Activated CD4-positive, alpha-beta memory T cell treated with anti-CD3 and anti-CD28 coated beads, Interleukin-2, amount 10 ng/mL, durations not matched to agents 7 days and 5 days (primary cell): ENCODE measurements at regions not wholly inside any gene's neighbourhood (a gene's known extent, or its start where the extent isn't known, plus 50 kb on each side); places are given as distances from the start of the nearest gene placed in this dataset.

Source experiments
- CTCF ChIA-PET: fragments of 350-600 bp; sonication (Branson Sonifier 250); formaldehyde crosslinking; loops from one replicate; lab custom pipeline; 2021; ENCODE audit warnings: antibody characterized with exemption, inconsistent platforms; lab: Charles Lee
- POLR2A ChIA-PET: fragments of 350-600 bp; sonication (Branson Sonifier 250); formaldehyde crosslinking; loops from one replicate; lab custom pipeline; 2021; ENCODE audit warnings: antibody characterized with exemption; lab: Charles Lee
- DNase-seq: peaks from one replicate; pipeline ENCODE4 v3.0.0-alpha.2; 2020
- H3K27ac Mint-ChIP-seq: one replicate; pipeline ENCODE4 v1.8.0; 2021; ENCODE audit warnings: mild to moderate bottlenecking, mixed read lengths
- H3K27me3 Mint-ChIP-seq: one replicate; pipeline ENCODE4 v1.8.0; 2021; ENCODE audit warnings: mixed read lengths
- H3K36me3 Mint-ChIP-seq: one replicate; pipeline ENCODE4 v1.8.0; 2021; ENCODE audit warnings: low read depth, mixed read lengths
- H3K4me1 Mint-ChIP-seq: one replicate; pipeline ENCODE4 v1.8.0; 2021; ENCODE audit warnings: mixed read lengths
- H3K4me3 Mint-ChIP-seq: one replicate; pipeline ENCODE4 v1.8.0; 2021; ENCODE audit warnings: mild to moderate bottlenecking, mixed read lengths
- H3K9me3 Mint-ChIP-seq: one replicate; pipeline ENCODE4 v1.8.0; 2021; ENCODE audit warnings: mixed read lengths

GRCh38 chr4:32169841-32170240 is 1449.7 kb downstream of the PCDH7 start:
- no peaks in the 10 kb centered on the region for H3K4me1 Mint-ChIP-seq
- H3K27ac Mint-ChIP-seq, result no peak overlapping the region
- peaks cover 9% of the 10 kb centered on the region for H3K9me3 Mint-ChIP-seq
- POLR2A ChIA-PET, result no interaction called here
- no peak overlapping the region for H3K4me3 Mint-ChIP-seq
- CTCF ChIA-PET, result no interaction called here
- no peaks in the 10 kb centered on the region for H3K27me3 Mint-ChIP-seq
- no peak for DNase-seq
- no peaks in the 10 kb centered on the region for H3K36me3 Mint-ChIP-seq

GRCh38 chr4:32172086-32172485 is 1451.9 kb downstream of the PCDH7 start:
- ChIA-PET POLR2A (no interaction called here), CTCF (no interaction called here)
- no peaks in the 10 kb centered on the region for H3K4me1 Mint-ChIP-seq
- H3K9me3 Mint-ChIP-seq, result peaks cover 15% of the 10 kb centered on the region
- H3K4me3 Mint-ChIP-seq, result no peak overlapping the region
- no peaks in the 10 kb centered on the region for H3K36me3 Mint-ChIP-seq
- H3K27ac Mint-ChIP-seq, result no peak overlapping the region
- no peaks in the 10 kb centered on the region for H3K27me3 Mint-ChIP-seq
- no peak for DNase-seq

GRCh38 chr4:32172761-32173160 is 1452.6 kb downstream of the PCDH7 start:
- H3K9me3 Mint-ChIP-seq, result peaks cover 18% of the 10 kb centered on the region
- no peaks in the 10 kb centered on the region for H3K36me3 Mint-ChIP-seq
- no peak overlapping the region for H3K27ac Mint-ChIP-seq
- no peaks in the 10 kb centered on the region for H3K27me3 Mint-ChIP-seq
- no peak for DNase-seq
- no peaks in the 10 kb centered on the region for H3K4me1 Mint-ChIP-seq
- H3K4me3 Mint-ChIP-seq, result no peak overlapping the region
- ChIA-PET POLR2A (no interaction called here), CTCF (no interaction called here)

- no peak overlapping the region for H3K27ac Mint-ChIP-seq
- H3K27me3 Mint-ChIP-seq, result no peaks in the 10 kb centered on the region
- no peak overlapping the region for H3K4me3 Mint-ChIP-seq
- DNase-seq, result no peak
- POLR2A ChIA-PET, result no interaction called here
- H3K9me3 Mint-ChIP-seq, result peaks cover 18% of the 10 kb centered on the region
- no peaks in the 10 kb centered on the region for H3K4me1 Mint-ChIP-seq
- CTCF ChIA-PET, result no interaction called here
- no peaks in the 10 kb centered on the region for H3K36me3 Mint-ChIP-seq
Measured at GRCh38 chr4:32180086-32180485, 1459.9 kb downstream of the PCDH7 start.

GRCh38 chr4:32184186-32184585 is 1464.0 kb downstream of the PCDH7 start:
- ChIA-PET CTCF (no interaction called here), POLR2A (no interaction called here)
- Mint-ChIP-seq H3K9me3 (peaks cover 5% of the 10 kb centered on the region), H3K27ac (no peak overlapping the region), H3K27me3 (no peaks in the 10 kb centered on the region), H3K4me3 (no peak overlapping the region), H3K36me3 (no peaks in the 10 kb centered on the region), H3K4me1 (no peaks in the 10 kb centered on the region)
- DNase-seq, result no peak

- H3K27me3 Mint-ChIP-seq, result no peaks in the 10 kb centered on the region
- H3K36me3 Mint-ChIP-seq, result no peaks in the 10 kb centered on the region
- POLR2A ChIA-PET, result no interaction called here
- H3K27ac Mint-ChIP-seq, result no peak overlapping the region
- no peaks in the 10 kb centered on the region for H3K4me1 Mint-ChIP-seq
- no peak overlapping the region for H3K4me3 Mint-ChIP-seq
- CTCF ChIA-PET, result no interaction called here
- DNase-seq, result no peak
- peaks cover 8% of the 10 kb centered on the region for H3K9me3 Mint-ChIP-seq
Measured at GRCh38 chr4:32189130-32189529, 1469.0 kb downstream of the PCDH7 start.

- no peak for DNase-seq
- Mint-ChIP-seq H3K9me3 (peaks cover 9% of the 10 kb centered on the region), H3K4me3 (no peak overlapping the region), H3K4me1 (no peaks in the 10 kb centered on the region), H3K27ac (no peak overlapping the region), H3K27me3 (no peaks in the 10 kb centered on the region), H3K36me3 (no peaks in the 10 kb centered on the region)
- ChIA-PET POLR2A (no interaction called here), CTCF (no interaction called here)
Measured at GRCh38 chr4:32189788-32190187, 1469.6 kb downstream of the PCDH7 start.

GRCh38 chr4:32191961-32192360 is 1471.8 kb downstream of the PCDH7 start:
- no peak for DNase-seq
- ChIA-PET CTCF (no interaction called here), POLR2A (no interaction called here)
- H3K27ac Mint-ChIP-seq, result no peak overlapping the region
- H3K36me3 Mint-ChIP-seq, result no peaks in the 10 kb centered on the region
- peaks cover 7% of the 10 kb centered on the region for H3K9me3 Mint-ChIP-seq
- H3K4me1 Mint-ChIP-seq, result no peaks in the 10 kb centered on the region
- H3K4me3 Mint-ChIP-seq, result no peak overlapping the region
- H3K27me3 Mint-ChIP-seq, result no peaks in the 10 kb centered on the region

- H3K4me3 Mint-ChIP-seq, result no peak overlapping the region
- H3K27ac Mint-ChIP-seq, result no peak overlapping the region
- CTCF ChIA-PET, result no interaction called here
- POLR2A ChIA-PET, result no interaction called here
- no peak for DNase-seq
- H3K9me3 Mint-ChIP-seq, result peaks cover 7% of the 10 kb centered on the region
- no peaks in the 10 kb centered on the region for H3K4me1 Mint-ChIP-seq
- no peaks in the 10 kb centered on the region for H3K36me3 Mint-ChIP-seq
- no peaks in the 10 kb centered on the region for H3K27me3 Mint-ChIP-seq
Measured at GRCh38 chr4:32192363-32192762, 1472.2 kb downstream of the PCDH7 start.

GRCh38 chr4:32192991-32193390 is 1472.8 kb downstream of the PCDH7 start:
- H3K27me3 Mint-ChIP-seq, result no peaks in the 10 kb centered on the region
- H3K4me1 Mint-ChIP-seq, result no peaks in the 10 kb centered on the region
- no peaks in the 10 kb centered on the region for H3K36me3 Mint-ChIP-seq
- no peak overlapping the region for H3K27ac Mint-ChIP-seq
- H3K4me3 Mint-ChIP-seq, result no peak overlapping the region
- POLR2A ChIA-PET, result no interaction called here
- peaks cover 7% of the 10 kb centered on the region for H3K9me3 Mint-ChIP-seq
- CTCF ChIA-PET, result no interaction called here
- DNase-seq, result no peak

- Mint-ChIP-seq H3K27me3 (no peaks in the 10 kb centered on the region), H3K9me3 (peaks cover 7% of the 10 kb centered on the region), H3K36me3 (no peaks in the 10 kb centered on the region), H3K4me1 (no peaks in the 10 kb centered on the region), H3K27ac (no peak overlapping the region), H3K4me3 (no peak overlapping the region)
- CTCF ChIA-PET, result no interaction called here
- POLR2A ChIA-PET, result no interaction called here
- no peak for DNase-seq
Measured at GRCh38 chr4:32196950-32197688, 1477.0 kb downstream of the PCDH7 start.

- H3K27ac Mint-ChIP-seq, result no peak overlapping the region
- DNase-seq, result no peak
- no peak overlapping the region for H3K4me3 Mint-ChIP-seq
- peaks cover 5% of the 10 kb centered on the region for H3K9me3 Mint-ChIP-seq
- H3K27me3 Mint-ChIP-seq, result no peaks in the 10 kb centered on the region
- ChIA-PET CTCF (no interaction called here), POLR2A (no interaction called here)
- H3K36me3 Mint-ChIP-seq, result no peaks in the 10 kb centered on the region
- H3K4me1 Mint-ChIP-seq, result no peaks in the 10 kb centered on the region
Measured at GRCh38 chr4:32199639-32200038, 1479.5 kb downstream of the PCDH7 start.

- POLR2A ChIA-PET, result no interaction called here
- DNase-seq, result no peak
- H3K4me3 Mint-ChIP-seq, result no peak overlapping the region
- no peaks in the 10 kb centered on the region for H3K36me3 Mint-ChIP-seq
- no peaks in the 10 kb centered on the region for H3K27me3 Mint-ChIP-seq
- CTCF ChIA-PET, result no interaction called here
- no peak overlapping the region for H3K27ac Mint-ChIP-seq
- H3K9me3 Mint-ChIP-seq, result peaks cover 5% of the 10 kb centered on the region
- no peaks in the 10 kb centered on the region for H3K4me1 Mint-ChIP-seq
Measured at GRCh38 chr4:32203340-32203739, 1483.2 kb downstream of the PCDH7 start.

GRCh38 chr4:32206756-32207155 is 1486.6 kb downstream of the PCDH7 start:
- Mint-ChIP-seq H3K4me3 (no peak overlapping the region), H3K9me3 (peaks cover 5% of the 10 kb centered on the region), H3K27me3 (no peaks in the 10 kb centered on the region), H3K4me1 (no peaks in the 10 kb centered on the region), H3K27ac (no peak overlapping the region), H3K36me3 (no peaks in the 10 kb centered on the region)
- ChIA-PET POLR2A (no interaction called here), CTCF (interaction anchor here (1.0 kb wide), 1 partner anchor 12 kb away, joined by 3 read pairs; no protein-coding TSS in a partner anchor)
- no peak for DNase-seq
